GM23338 (cell line): ENCODE measurements at regions not wholly inside any gene's neighbourhood (a gene's known extent, or its start where the extent isn't known, plus 50 kb on each side); places are given as distances from the start of the nearest gene placed in this dataset.

Experiments
- CREB1 ChIP-seq: fragments of 250-450 bp; sonication (Bioruptor Pico); IDR thresholded peaks from 2 replicates; pipeline ENCODE4 v1.5.0; 2020; ENCODE audit warnings: low read depth, mild to moderate bottlenecking, moderate library complexity
- CTCF ChIP-seq, 2 experiments: fragments of 200-600 bp in 1 of 2; sonication (generic) in 1 of 2; conservative IDR thresholded peaks; 2 replicates each; pipeline versions ENCODE4 v1.5.1 to v1.6.1; 2016 to 2017; ENCODE audit warnings: antibody characterized with exemption in 2 of 2, low read depth in 2 of 2, mild to moderate bottlenecking in 2 of 2, moderate library complexity in 1 of 2
- ETS1 ChIP-seq: IDR thresholded peaks from 2 replicates; pipeline ENCODE4 v1.6.1; 2016; ENCODE audit warnings: antibody characterized with exemption
- EZH2 ChIP-seq: fragments of 200-600 bp; sonication (generic); IDR thresholded peaks from one replicate; pipeline ENCODE4 v1.8.0; 2017; ENCODE audit warnings: antibody characterized with exemption, mild to moderate bottlenecking, low read depth; ENCODE audit not compliant: unreplicated experiment
- EZH2phosphoT487 ChIP-seq: fragments of 200-600 bp; sonication (generic); IDR thresholded peaks from one replicate; pipeline ENCODE4 v1.8.1; 2018; ENCODE audit warnings: antibody characterized with exemption; ENCODE audit not compliant: unreplicated experiment
- JUNB ChIP-seq: IDR thresholded peaks from one replicate; pipeline ENCODE4 v1.6.1; 2016; ENCODE audit warnings: antibody characterized with exemption; ENCODE audit not compliant: unreplicated experiment
- POLR2AphosphoS5 ChIP-seq: IDR thresholded peaks from 2 replicates; pipeline ENCODE4 v1.6.1; 2016; ENCODE audit warnings: antibody characterized with exemption, low read depth
- REST ChIP-seq: IDR thresholded peaks from one replicate; pipeline ENCODE4 v1.6.1; 2018; ENCODE audit warnings: antibody characterized with exemption; ENCODE audit not compliant: unreplicated experiment
- ZNF114 ChIP-seq: fragments of 250-450 bp; sonication (Bioruptor Pico); IDR thresholded peaks from 2 replicates; pipeline ENCODE4 v1.5.0; 2020; ENCODE audit warnings: mild to moderate bottlenecking, moderate library complexity

DNA sequence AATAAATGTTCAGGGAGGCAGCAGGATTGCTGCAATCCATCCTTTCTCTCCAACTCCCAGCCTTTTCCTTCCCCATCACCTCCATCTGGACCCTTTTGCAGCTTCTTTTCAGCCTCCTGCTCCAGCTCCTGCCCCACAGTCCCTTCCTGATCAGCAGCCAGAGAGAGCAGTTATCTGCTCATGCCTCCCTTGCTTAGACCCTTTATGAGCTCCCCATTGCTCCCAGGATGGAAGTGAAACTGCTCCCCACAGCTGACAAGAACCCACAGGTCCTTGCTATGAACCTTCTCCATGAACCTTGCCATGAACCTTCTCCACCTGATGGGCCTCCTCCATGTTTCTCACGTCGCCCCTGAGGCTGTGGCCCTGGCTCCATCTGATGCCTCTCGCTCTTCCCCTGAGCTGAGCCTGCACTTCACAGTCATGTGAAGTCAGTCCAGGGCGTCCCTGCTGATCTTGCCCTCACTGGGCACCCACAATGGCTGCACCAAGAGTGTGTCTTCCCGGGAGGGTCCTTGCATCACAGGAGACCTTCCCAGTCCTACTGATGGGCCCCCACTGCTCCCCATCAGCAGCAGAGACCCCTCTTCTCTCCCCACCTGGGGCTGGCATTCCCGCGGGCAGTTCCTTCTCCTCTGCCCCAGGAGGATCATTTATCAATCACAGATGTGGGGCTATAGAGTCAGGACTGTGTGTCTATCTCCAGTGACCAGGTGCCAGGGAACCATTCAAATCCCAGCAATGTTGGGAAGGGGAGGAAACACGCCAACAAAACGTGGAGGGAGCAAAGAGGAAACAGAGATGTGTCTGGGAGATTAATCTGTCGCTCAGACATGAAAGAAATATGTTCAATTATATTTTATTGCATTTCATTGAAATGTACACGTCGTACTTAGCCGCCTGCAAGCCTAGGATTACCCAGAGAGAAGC is 73.1 kb downstream of the MATN1 start:
- TF ChIP-seq POLR2AphosphoS5 (no peak), CTCF (conservative IDR thresholded peaks at IDR 0.05; ENCODE audit: low read depth in 2 of 2) (no peak), EZH2 (no peak), EZH2phosphoT487 (no peak), ETS1 (no peak), REST (no peak), JUNB (no peak), CREB1 (no peak), ZNF114 (no peak)
